Stimulated activated CD8-positive, alpha-beta memory T cell treated with anti-CD3 and anti-CD28 coated beads, Interleukin-4, amount 100 ng/mL, for 24 hours (primary cell): ENCODE measurements at regions not wholly inside any gene's neighbourhood (a gene's known extent, or its start where the extent isn't known, plus 50 kb on each side); places are given as distances from the start of the nearest gene placed in this dataset.
"Not testable (repeated sequence)": the region's sequence is repeated elsewhere in the genome, so short reads cannot be mapped to it uniquely, and the experiment has no call there.

Experiments
- DNase-seq: peaks from one replicate; pipeline ENCODE4 v3.0.0-alpha.2; 2020; ENCODE audit warnings: low read depth

DNA sequence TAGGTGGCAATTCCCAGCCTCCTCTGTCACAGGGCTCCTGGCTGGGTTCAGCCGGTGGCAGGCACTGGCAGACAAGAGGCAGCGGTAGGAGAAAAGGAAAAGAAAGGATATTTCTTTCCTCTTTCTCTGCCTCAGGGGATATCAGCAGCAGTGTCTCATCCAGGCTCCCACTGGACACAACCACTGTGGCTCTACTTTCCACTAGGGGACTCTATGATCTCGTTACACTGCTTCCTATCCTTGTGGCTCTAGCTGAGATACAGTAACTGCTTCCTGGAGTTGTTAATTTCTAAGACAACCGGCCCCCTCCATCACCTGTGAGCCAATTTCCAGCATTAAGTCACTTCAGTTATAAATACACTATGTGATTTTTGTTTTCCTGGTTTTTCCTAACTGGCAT lies 102.0 kb upstream of the LRFN2 start:
- DNase-seq = no peak

DNA sequence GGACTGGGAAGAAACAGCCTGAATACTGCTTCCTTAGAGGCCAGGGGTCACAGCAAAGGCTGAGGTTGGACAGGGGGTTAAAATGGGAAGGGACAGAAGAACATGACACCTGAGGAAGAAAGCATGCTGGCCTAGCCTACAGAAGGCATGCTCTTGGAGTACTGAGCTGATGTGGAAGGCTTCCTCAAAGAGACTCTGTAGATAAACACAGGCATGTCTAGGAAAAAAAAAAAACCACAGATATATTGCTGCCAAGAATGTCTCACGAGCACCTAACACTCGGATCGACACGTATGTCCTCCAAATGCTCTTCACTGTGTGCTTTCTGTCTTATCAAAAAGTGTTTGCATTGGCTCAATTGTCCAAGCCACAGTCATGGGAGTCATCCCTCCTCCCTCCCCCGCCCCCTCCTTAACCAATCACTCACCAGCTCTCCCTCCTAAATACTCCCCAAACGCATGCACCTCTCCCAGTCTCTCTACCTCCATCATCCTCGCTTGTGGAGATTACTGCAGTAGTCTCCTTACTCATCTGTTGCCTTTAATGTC lies 101.1 kb upstream of the LRFN2 start:
- no peak for DNase-seq

GRCh38 chr6:40685862-40686261 lies 98.7 kb upstream of the LRFN2 start:
- DNase-seq = no peak

- no peak for DNase-seq
These were observed 94.5 kb upstream of the LRFN2 start for GRCh38 chr6:40681622-40682021.

DNA sequence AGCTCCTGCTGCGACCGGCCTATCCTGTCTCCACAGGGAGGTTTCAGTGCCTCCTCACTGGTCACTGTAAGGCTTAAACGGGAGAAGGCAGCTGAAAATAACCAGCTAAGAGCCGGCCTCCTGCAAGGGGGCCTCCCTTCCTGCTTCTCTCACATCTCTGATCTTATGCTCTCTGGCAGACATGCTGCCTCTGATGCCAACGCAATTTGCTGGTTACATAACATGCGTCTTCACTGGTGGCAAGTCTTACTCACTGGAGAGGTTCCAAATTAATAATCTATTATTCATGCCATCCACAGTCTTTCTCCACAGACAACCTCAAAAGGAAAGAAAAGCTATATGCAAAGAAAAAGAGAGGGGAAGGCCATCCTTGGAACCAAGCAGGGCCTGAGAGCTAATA lies 91.8 kb upstream of the LRFN2 start:
- no peak for DNase-seq

DNA sequence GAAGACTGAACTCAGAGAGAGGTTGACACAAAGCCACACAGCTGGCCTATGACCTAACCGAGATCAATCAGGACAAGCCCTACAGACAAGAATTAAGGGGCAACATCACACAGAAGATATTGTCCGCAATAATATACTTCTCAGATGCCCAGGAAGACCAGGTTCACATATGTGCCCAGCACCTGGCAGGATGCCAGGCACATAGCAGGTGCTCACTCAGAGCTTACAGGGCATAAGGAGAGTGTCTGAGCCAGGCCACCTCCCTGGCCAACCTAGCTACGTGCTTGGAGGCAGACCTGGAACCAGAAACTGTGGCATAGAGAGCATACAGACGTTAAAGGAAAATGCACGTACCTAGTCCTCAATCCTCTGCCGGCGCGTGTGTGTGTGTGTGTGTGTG lies 87.0 kb upstream of the LRFN2 start:
- DNase-seq = no peak

DNA sequence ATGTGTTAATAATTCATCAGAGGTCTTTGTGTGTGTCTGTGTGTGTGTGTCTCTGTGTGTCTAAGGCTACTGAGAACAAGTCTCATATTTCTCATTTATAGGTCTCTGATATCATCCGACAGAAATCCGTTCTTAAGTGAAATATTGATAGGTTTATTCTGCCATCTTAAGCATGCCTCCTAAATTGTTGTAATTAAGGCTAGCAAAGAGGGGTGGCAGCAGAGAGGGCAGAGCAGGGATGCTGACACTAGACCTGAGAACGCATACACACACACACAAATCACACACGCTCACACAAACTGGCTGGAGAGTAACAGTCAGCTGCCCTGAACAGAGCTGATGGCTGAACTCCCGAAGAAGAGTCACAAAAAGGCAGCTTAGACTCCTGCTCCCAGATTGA lies 84.9 kb upstream of the LRFN2 start:
- DNase-seq = no peak

- DNase-seq = no peak
These were observed 84.5 kb upstream of the LRFN2 start for GRCh38 chr6:40671694-40672050.

GRCh38 chr6:40671001-40671693 lies 84.0 kb upstream of the LRFN2 start:
- no peak for DNase-seq

DNA sequence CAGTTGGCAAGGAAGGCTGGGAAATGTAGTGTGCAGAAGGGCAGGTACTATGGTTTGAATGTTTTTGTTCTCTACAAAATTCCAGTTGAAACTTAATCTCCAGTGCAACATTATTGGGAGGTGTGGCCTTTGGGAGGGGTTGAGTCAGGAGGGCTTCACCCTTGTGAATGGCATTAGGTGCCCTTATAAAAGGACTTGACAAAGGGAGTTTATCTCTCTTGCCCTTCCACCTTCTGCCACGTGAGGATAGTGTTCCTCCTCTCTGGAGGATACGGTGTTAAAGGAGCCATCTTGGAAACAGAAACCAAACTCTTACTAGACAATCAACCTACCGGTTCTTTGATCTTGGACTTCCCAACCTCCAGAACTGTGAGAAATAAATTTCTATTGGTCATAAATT lies 82.2 kb upstream of the LRFN2 start:
- no peak for DNase-seq

DNA sequence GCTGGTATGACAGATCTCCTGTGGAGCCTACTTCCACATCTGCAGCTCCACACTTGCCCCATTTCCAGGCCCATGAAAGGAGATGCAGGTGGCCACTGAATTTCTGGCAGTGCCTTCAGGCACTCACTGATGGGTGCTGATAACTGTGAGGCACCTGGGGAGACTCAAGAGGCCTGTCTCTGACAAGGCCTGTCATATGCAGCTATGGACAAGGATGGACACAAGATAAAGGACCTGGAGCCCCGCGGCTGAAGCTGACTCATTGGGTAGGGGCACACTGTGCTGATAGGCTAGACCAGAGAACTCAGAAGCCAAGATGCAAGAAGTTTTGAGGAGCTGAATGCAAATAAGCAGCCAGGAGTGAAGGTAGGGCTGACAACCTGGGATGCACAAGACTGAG lies 81.0 kb upstream of the LRFN2 start:
- no peak for DNase-seq

GRCh38 chr6:40666530-40666929 lies 79.4 kb upstream of the LRFN2 start:
- DNase-seq = no peak

GRCh38 chr6:40661726-40662125 lies 74.6 kb upstream of the LRFN2 start:
- no peak for DNase-seq

- not testable (repeated sequence) for DNase-seq
These were observed 69.6 kb upstream of the LRFN2 start for GRCh38 chr6:40656772-40657171.

DNA sequence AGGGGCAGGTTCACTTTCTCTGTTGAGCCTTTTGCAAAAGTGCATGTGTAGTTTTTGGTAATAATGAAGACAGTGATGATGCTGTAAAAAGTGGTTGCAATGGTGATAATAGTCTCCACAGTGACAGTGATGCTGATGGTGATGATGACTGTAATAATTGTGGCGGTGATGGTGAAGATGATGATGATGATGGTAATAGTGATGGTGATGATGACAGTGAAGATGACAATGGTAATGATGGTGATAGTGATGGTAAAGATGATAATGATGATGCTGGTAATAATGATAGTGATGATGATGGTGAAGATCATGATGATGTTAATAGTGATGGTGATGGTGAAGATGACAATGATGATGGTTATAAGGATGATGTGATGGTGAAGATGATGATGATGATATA lies 67.7 kb upstream of the LRFN2 start:
- no peak for DNase-seq

DNA sequence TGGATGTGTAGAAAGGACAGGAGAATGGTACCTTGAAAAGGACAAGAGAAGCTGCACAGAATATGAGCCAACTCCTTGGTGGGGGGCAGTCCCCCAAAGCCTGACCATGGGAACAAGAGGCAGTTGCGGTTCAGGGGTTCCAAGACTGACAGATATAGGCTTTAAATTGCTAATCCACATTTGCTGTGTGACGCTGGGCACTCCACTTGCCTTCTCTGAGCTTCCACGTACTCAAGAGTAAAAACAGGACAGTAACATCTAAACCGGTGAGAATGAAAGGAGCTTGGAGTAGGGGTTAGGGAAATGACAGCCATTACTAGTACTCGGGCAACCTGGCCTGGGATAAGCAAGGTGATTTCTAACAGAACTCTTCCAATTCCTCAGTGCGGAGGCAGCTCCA lies 57.9 kb upstream of the LRFN2 start:
- no peak for DNase-seq

GRCh38 chr6:40642837-40643236 lies 55.7 kb upstream of the LRFN2 start:
- DNase-seq = no peak

GRCh38 chr6:40642190-40642589 lies 55.0 kb upstream of the LRFN2 start:
- DNase-seq = no peak

DNA sequence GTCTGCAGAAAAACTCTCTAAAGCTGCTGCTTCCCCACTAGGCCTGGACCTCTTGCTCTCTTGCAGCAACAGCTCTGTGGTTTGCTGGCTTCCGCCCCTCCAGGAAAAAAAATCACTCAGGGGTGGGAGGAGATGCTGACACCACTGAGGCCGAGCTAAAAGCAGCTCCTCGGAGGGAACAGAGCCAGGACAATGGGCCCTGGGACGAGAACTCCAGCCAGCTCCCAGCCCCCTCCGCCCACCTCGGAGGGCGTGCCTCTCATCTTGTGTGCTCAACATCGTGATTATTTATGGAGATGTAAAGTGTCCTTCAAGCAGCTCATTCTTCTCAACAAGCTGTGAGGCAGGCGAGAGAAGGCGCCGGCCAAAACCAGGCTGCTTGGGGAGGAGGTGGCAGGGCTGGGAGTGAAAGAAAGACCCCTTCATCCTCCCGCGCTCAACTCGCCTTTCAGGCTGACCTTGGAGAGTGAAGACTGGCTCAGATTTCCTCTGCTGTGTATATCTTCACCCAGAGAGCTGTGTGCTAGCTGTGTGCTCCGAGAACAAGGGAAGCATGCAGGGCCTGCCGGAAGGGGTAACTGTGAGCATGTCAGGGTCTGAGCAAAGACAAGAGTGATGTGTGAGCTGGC lies 53.5 kb upstream of the LRFN2 start:
- no peak for DNase-seq
